ENCODE measurements at regions not wholly inside any gene's neighbourhood (a gene's known extent, or its start where the extent isn't known, plus 50 kb on each side); places are given as distances from the start of the nearest gene placed in this dataset.

- TF ChIP-seq CTCF (IDR thresholded peaks at IDR 0.05) (no peak), POLR2A (IDR thresholded peaks at IDR 0.05) (no peak), POLR2AphosphoS5 (IDR thresholded peaks at IDR 0.05) (no peak)
These were observed 55.0 kb upstream of the LRFN2 start for GRCh38 chr6:40642190-40642589.
